ENCODE measurements at regions not wholly inside any gene's neighbourhood (a gene's known extent, or its start where the extent isn't known, plus 50 kb on each side); places are given as distances from the start of the nearest gene placed in this dataset.

DNA sequence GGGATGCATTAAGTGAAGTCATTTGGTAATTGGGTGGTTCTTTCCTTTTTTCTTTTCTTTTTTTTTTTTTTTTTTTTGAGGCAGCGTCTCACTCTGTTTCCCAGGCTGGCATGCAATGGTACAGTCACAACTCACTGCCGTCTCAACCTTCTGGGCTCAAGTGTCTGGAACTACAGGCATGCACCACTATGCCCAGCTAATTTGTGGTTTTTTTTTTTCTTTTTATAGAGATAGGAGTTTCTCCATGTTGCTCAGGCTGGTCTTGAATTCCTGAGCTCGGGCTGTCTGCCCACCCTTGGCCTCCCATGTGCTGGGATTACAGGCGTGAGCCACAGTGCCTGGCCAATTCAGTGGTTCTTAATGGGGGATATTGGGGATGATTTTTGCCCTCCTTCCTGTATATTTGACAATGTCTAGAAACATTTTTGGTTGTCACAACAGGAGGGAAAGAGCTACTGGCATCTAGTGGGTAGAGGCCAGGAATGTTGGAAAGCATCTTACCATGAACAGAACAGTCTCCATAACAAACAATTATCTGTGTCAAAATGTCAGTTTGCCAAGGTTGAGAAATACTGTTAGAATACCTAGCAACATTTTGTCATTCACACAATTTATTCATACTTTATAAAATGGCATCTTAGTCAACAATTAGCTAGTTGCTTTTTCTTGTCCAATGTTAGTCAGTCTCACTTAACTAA is 79.4 kb upstream of the CNTN3 start:
- DNase-seq (ENCODE audit: low read depth, low spot score) (no peak), FAIRE-seq (no peak)
- Histone ChIP-seq H3K79me2 (ENCODE audit: control insufficient read depth, insufficient read depth, low read length) (no peaks in the 10 kb centered on the region), H3K9me3 (replicated peaks; ENCODE audit: control insufficient read depth, insufficient read depth, low read length) (peaks cover 2% of the 10 kb centered on the region), H3K4me3 (replicated peaks in 1 of 3; ENCODE audit: insufficient read depth in 1 of 3, low read depth in 1 of 3, low read length in 3 of 3) (no peak overlapping the region), H3K9ac (replicated peaks; ENCODE audit: extremely low read depth, insufficient read depth, low read length) (no peak overlapping the region), H3K4me1 (ENCODE audit: control insufficient read depth, extremely low read depth, insufficient read depth, low read length) (no peaks in the 10 kb centered on the region), H3K36me3 (ENCODE audit: control insufficient read depth in 2 of 2, extremely low read depth in 1 of 2, insufficient read depth in 2 of 2, low read length in 2 of 2) (no peaks in the 10 kb centered on the region), H3K4me2 (ENCODE audit: insufficient read depth, low read length) (no peak overlapping the region), H3K27me3 (ENCODE audit: control insufficient read depth in 2 of 2, insufficient read depth in 2 of 2, low read length in 2 of 2) (no peaks in the 10 kb centered on the region), H3K9me1 (replicated peaks; ENCODE audit: control insufficient read depth, extremely low read depth, insufficient read depth, low read length) (no peaks in the 10 kb centered on the region), H2AFZ (ENCODE audit: low read depth, low read length) (no peak overlapping the region), H4K20me1 (replicated peaks; ENCODE audit: control insufficient read depth, extremely low read depth, insufficient read depth, low read length) (no peaks in the 10 kb centered on the region), H3K27ac (ENCODE audit: insufficient read depth, low read depth, low read length) (no peak overlapping the region)
- TF ChIP-seq POLR2AphosphoS5 (IDR thresholded peaks at IDR 0.05; ENCODE audit: insufficient read depth, low read depth, low read length) (no peak), GATA2 (IDR thresholded peaks at IDR 0.05; ENCODE audit: insufficient read depth, insufficient read length, low read depth, low read length) (no peak), FOS (IDR thresholded peaks at IDR 0.05; ENCODE audit: borderline replicate concordance, insufficient read depth, low read length) (no peak), MYC (IDR thresholded peaks at IDR 0.05; ENCODE audit: low read depth, low read length) (no peak), EZH2 (IDR thresholded peaks at IDR 0.05; ENCODE audit: borderline replicate concordance, low read depth, low read length, severe bottlenecking) (no peak), JUN (IDR thresholded peaks at IDR 0.05; ENCODE audit: borderline replicate concordance, insufficient read depth, insufficient read length, low read depth) (no peak), POLR2A (IDR thresholded peaks at IDR 0.05; ENCODE audit: low read depth, low read length) (no peak)
- TF ChIP-seq, protein P1, sequence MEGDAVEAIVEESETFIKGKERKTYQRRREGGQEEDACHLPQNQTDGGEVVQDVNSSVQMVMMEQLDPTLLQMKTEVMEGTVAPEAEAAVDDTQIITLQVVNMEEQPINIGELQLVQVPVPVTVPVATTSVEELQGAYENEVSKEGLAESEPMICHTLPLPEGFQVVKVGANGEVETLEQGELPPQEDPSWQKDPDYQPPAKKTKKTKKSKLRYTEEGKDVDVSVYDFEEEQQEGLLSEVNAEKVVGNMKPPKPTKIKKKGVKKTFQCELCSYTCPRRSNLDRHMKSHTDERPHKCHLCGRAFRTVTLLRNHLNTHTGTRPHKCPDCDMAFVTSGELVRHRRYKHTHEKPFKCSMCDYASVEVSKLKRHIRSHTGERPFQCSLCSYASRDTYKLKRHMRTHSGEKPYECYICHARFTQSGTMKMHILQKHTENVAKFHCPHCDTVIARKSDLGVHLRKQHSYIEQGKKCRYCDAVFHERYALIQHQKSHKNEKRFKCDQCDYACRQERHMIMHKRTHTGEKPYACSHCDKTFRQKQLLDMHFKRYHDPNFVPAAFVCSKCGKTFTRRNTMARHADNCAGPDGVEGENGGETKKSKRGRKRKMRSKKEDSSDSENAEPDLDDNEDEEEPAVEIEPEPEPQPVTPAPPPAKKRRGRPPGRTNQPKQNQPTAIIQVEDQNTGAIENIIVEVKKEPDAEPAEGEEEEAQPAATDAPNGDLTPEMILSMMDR (IDR thresholded peaks at IDR 0.05; ENCODE audit: extremely low read depth in 1 of 2, insufficient read depth in 1 of 2, low read depth in 1 of 2, low read length in 2 of 2), result no peak
- TF ChIP-seq, protein P2, sequence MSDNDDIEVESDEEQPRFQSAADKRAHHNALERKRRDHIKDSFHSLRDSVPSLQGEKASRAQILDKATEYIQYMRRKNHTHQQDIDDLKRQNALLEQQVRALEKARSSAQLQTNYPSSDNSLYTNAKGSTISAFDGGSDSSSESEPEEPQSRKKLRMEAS (IDR thresholded peaks at IDR 0.05; ENCODE audit: insufficient read depth, insufficient read length), result no peak
- dilution Hi-C loops (cut with MboI; ENCODE audit: extremely low pct_ligation_motif_present, low sequenced_read_pairs), result no loop called here
- intact Hi-C loops (cut with micrococcal nuclease), result no loop called here
- CTCF ChIA-PET, result no interaction called here
- no TSS peak for BruUV-seq (replicated peaks)
- POLR2A ChIA-PET, result no interaction called here
